Right lobe of liver (tissue), 6 donors: ENCODE measurements at regions not wholly inside any gene's neighbourhood (a gene's known extent, or its start where the extent isn't known, plus 50 kb on each side); places are given as distances from the start of the nearest gene placed in this dataset.
A peak's percentile ranks its signal among the peaks of the same experiment; 100 is the strongest.

Source experiments
- ATAC-seq, 4 donors: fragments of 200-7000 bp; cut with Tn5 transposase; one replicate each; pipeline ENCODE4 v1.9.1; 2020; ENCODE audit warnings: mild to moderate bottlenecking in 4 of 4, moderate library complexity in 4 of 4
- DNase-seq, 3 donors: peaks; one replicate each; pipeline ENCODE4 v3.0.0-alpha.2; 2020
- H3K27ac ChIP-seq, 3 donors: fragments of 200-600 bp; one replicate each; pipeline ENCODE4 v1.8.0; 2022
- H3K27me3 ChIP-seq, 2 donors: fragments of 200-600 bp; one replicate each; pipeline ENCODE4 v1.8.0; 2022
- H3K36me3 ChIP-seq, 4 donors: fragments of 200-600 bp; sonication (generic) in 1 of 4; one replicate each; pipeline versions ENCODE4 v1.5.1 to v1.8.0; 2017 to 2022; ENCODE audit warnings: control low read depth in 1 of 4
- H3K4me1 ChIP-seq, 4 donors: fragments of 200-600 bp; sonication (generic) in 1 of 4; one replicate each; pipeline versions ENCODE4 v1.5.1 to v1.8.0; 2017 to 2022; ENCODE audit warnings: control low read depth in 1 of 4
- H3K4me3 ChIP-seq, 3 donors: fragments of 200-600 bp; one replicate each; pipeline ENCODE4 v1.8.0; 2022
- H3K9me3 ChIP-seq, 4 donors: fragments of 200-600 bp; sonication (generic) in 1 of 4; one replicate each; pipeline versions ENCODE4 v1.5.1 to v1.8.0; 2017 to 2022; ENCODE audit warnings: control low read depth in 1 of 4
- CTCF ChIP-seq, 4 donors: fragments of 200-600 bp in 3 of 4; fragments of 450-650 bp in 1 of 4; IDR thresholded peaks; one replicate each; pipeline versions ENCODE4 v1.5.1 to v1.8.0; 2016 to 2022; ENCODE audit warnings: antibody characterized with exemption in 4 of 4, mild to moderate bottlenecking in 2 of 4
- POLR2A ChIP-seq: fragments of 450-650 bp; IDR thresholded peaks from one replicate; pipeline ENCODE4 v1.6.1; 2017; ENCODE audit warnings: antibody characterized with exemption, mild to moderate bottlenecking
- WGBS: methylation state at CpG from one replicate; pipeline ENCODE4 v1.1.6; 2018; ENCODE audit warnings: low coverage, low lambda C conversion rate; ENCODE audit not compliant: insufficient coverage; ENCODE audit errors: missing lambda C conversion rate; 5-methylcytosine and 5-hydroxymethylcytosine counted together
- intact Hi-C, 2 donors: fragments of 100-400 bp; cut with DNase I; formaldehyde crosslinking; loops; one replicate each; pipeline versions ENCODE4 v1.11.2 to v1.14.1; 2022
- donor health status: DM: no; HTN: yes; CAD: no.
- donor health status: DM: no; HTN: no; CAD: no.
- donor health status: DM: no; HTN: no; CAD: no.
- donor health status: DM: no; HTN: yes; CAD: no.
- donor health status: DM: no; HTN: yes; CAD: no.

GRCh38 chr9:93812410-93812668, 142.8 kb downstream of the BARX1 start:
- no peak overlapping the region for H3K27ac ChIP-seq
- intact Hi-C loops = no loop called here
- TF ChIP-seq POLR2A (no peak), CTCF (IDR thresholded peaks at IDR 0.05) (no peak)
- no CpG with 5 or more reads among the region's 1 CpG for WGBS
- no peak overlapping the region for H3K4me3 ChIP-seq
- H3K27me3 ChIP-seq = no peaks in the 10 kb centered on the region
- DNase-seq = no peak
- ATAC-seq = no peak
- H3K4me1 ChIP-seq = no peaks in the 10 kb centered on the region
- H3K36me3 ChIP-seq = no peaks in the 10 kb centered on the region
- H3K9me3 ChIP-seq = no peaks in the 10 kb centered on the region

GRCh38 chr9:93810028-93810971, 144.9 kb downstream of the BARX1 start:
- no peaks in the 10 kb centered on the region for H3K4me1 ChIP-seq
- peak in 1 of 3 donors; percentile 35 for DNase-seq
- TF ChIP-seq CTCF (IDR thresholded peaks at IDR 0.05) (no peak), POLR2A (no peak)
- H3K27ac ChIP-seq = no peak overlapping the region
- H3K36me3 ChIP-seq = no peaks in the 10 kb centered on the region
- H3K9me3 ChIP-seq = no peaks in the 10 kb centered on the region
- intact Hi-C loops = no loop called here
- no peak for ATAC-seq
- 37% methylated on average over 21 of the region's 45 CpGs for WGBS
- no peaks in the 10 kb centered on the region for H3K27me3 ChIP-seq
- no peak overlapping the region for H3K4me3 ChIP-seq

GRCh38 chr9:93809204-93809940, 145.8 kb downstream of the BARX1 start:
- intact Hi-C loops = no loop called here
- DNase-seq (peak in 1 of 3 donors; percentile 23), ATAC-seq (no peak)
- no peak overlapping the region for H3K27ac ChIP-seq
- no peaks in the 10 kb centered on the region for H3K36me3 ChIP-seq
- no peaks in the 10 kb centered on the region for H3K9me3 ChIP-seq
- no peaks in the 10 kb centered on the region for H3K4me1 ChIP-seq
- no peak overlapping the region for H3K4me3 ChIP-seq
- WGBS = 86% methylated on average over 5 of the region's 12 CpGs
- H3K27me3 ChIP-seq = no peaks in the 10 kb centered on the region
- no peak for TF ChIP-seq POLR2A
- no peak for TF ChIP-seq CTCF (IDR thresholded peaks at IDR 0.05)

- Histone ChIP-seq H3K27me3 (no peaks in the 10 kb centered on the region), H3K4me1 (no peaks in the 10 kb centered on the region), H3K9me3 (no peaks in the 10 kb centered on the region), H3K36me3 (no peaks in the 10 kb centered on the region), H3K27ac (no peak overlapping the region), H3K4me3 (no peak overlapping the region)
- no peak for DNase-seq
- WGBS = 79% methylated on average over 7 of the region's 10 CpGs
- TF ChIP-seq CTCF (IDR thresholded peaks at IDR 0.05) (no peak), POLR2A (no peak)
- intact Hi-C loops = no loop called here
- ATAC-seq = no peak
Measured at GRCh38 chr9:93808115-93809029, 146.8 kb downstream of the BARX1 start.
